ENCODE measurements at regions not wholly inside any gene's neighbourhood (a gene's known extent, or its start where the extent isn't known, plus 50 kb on each side); places are given as distances from the start of the nearest gene placed in this dataset.

DNA sequence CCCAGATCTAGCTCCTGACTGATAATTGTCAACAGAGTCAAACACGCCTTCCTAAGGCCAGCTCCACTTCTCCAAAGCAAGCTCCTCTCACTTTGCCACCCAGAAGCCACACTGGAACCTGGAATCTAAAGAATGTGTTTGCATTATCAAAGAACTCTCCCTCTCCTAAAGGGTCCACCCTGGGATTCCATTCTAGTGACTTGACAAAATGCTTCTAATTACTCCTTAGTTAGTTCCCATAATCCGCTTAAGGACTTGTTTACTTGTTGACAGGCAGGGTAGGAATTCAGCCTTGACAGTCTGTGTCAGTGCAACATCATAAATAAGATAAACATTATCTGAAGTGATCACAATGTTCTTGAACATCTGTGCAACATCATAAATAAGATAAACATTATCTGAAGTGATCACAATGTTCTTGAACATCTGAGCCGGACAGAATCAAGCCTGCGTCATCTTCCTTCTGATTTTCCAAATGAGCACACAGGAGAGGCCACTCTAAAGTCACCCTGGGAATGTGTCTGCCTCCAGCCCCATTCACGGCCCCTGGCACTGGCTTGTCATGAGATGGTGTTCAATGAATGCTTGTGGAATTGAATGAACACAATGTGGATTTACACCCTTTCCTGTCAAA is 512.1 kb downstream of the IRS2 start:
- DNase-seq (ENCODE audit: extremely low spot score in 2 of 2), result no peak
- Histone ChIP-seq H3K4me1 (no peaks in the 10 kb centered on the region), H3K36me3 (no peaks in the 10 kb centered on the region), H3K27me3 (no peaks in the 10 kb centered on the region), H3K4me3 (no peak overlapping the region), H3K9me3 (no peaks in the 10 kb centered on the region), H3K27ac (no peak overlapping the region)
- TF ChIP-seq POLR2AphosphoS5 (IDR thresholded peaks at IDR 0.05; ENCODE audit: insufficient read depth in 1 of 2, low read depth in 1 of 2) (no peak), POLR2A (IDR thresholded peaks at IDR 0.05) (no peak)
- TF ChIP-seq, protein P1, sequence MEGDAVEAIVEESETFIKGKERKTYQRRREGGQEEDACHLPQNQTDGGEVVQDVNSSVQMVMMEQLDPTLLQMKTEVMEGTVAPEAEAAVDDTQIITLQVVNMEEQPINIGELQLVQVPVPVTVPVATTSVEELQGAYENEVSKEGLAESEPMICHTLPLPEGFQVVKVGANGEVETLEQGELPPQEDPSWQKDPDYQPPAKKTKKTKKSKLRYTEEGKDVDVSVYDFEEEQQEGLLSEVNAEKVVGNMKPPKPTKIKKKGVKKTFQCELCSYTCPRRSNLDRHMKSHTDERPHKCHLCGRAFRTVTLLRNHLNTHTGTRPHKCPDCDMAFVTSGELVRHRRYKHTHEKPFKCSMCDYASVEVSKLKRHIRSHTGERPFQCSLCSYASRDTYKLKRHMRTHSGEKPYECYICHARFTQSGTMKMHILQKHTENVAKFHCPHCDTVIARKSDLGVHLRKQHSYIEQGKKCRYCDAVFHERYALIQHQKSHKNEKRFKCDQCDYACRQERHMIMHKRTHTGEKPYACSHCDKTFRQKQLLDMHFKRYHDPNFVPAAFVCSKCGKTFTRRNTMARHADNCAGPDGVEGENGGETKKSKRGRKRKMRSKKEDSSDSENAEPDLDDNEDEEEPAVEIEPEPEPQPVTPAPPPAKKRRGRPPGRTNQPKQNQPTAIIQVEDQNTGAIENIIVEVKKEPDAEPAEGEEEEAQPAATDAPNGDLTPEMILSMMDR (IDR thresholded peaks at IDR 0.05), result no peak
- intact Hi-C loops (cut with DNase I), result no loop called here

DNA sequence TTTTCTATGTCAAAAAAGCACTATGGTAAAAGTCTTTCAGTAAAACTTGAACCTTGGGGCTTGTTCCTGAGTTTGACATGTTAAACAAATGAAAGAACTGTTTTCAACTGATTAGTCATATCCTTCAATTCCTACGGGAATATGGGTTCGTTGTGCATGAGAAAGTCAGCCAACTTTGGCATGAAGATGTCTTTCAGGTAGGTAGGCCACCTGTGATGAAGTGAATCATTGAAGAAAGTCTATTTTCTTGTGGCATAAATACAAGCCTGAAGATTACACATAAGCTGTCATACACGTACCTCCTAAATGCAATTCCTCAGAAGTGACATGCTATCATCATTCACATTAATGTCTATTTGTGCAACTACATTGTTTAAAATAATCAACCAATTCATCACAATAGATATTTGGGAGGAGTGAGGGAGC is 513.0 kb downstream of the IRS2 start:
- TF ChIP-seq POLR2AphosphoS5 (IDR thresholded peaks at IDR 0.05; ENCODE audit: insufficient read depth in 1 of 2, low read depth in 1 of 2) (no peak), POLR2A (IDR thresholded peaks at IDR 0.05) (no peak)
- TF ChIP-seq, protein P1 (IDR thresholded peaks at IDR 0.05), result no peak
- intact Hi-C loops (cut with DNase I), result no loop called here
- H3K27me3 ChIP-seq, result no peaks in the 10 kb centered on the region
- DNase-seq (ENCODE audit: extremely low spot score in 2 of 2), result no peak
- no peaks in the 10 kb centered on the region for H3K36me3 ChIP-seq
- no peak overlapping the region for H3K4me3 ChIP-seq
- H3K27ac ChIP-seq, result no peak overlapping the region
- no peaks in the 10 kb centered on the region for H3K4me1 ChIP-seq
- no peaks in the 10 kb centered on the region for H3K9me3 ChIP-seq

DNA sequence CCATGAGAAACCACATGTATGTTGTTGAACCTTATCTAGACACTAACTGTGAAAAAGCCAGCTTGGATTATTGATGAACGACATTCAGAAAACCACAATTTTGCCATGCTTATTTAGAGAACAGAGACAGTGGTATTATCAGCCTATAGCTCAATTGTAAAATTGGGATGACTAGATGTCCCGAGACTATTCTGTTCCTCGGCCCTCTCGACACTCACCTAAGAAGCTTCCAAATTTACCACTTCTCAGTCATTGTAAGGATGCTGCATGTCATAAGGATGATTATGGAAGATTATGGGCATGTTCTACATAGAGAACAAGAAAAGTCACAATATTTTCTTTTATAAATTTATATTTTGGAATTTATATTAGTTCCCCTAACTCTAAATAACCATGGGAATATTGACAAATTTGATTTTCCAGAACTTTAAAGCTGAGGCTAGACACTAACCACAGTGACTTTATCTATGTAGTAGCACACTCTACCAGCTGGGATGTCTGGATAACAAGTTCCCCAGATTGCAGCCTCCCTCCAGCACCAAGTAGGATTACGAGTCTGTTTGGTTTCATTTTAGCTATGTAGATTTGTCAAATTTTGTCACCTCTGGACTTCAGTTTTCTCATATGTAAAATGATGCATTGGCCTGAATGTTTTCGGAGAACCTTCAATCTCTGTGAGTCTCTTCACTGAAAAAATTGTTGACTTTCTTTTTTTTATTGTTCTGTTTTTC is 513.6 kb downstream of the IRS2 start:
- H3K27ac ChIP-seq, result no peak overlapping the region
- H3K9me3 ChIP-seq, result no peaks in the 10 kb centered on the region
- H3K4me3 ChIP-seq, result no peak overlapping the region
- TF ChIP-seq POLR2A (IDR thresholded peaks at IDR 0.05) (no peak), POLR2AphosphoS5 (IDR thresholded peaks at IDR 0.05; ENCODE audit: insufficient read depth in 1 of 2, low read depth in 1 of 2) (no peak)
- TF ChIP-seq, protein P1 (IDR thresholded peaks at IDR 0.05), result no peak
- H3K27me3 ChIP-seq, result no peaks in the 10 kb centered on the region
- intact Hi-C loops (cut with DNase I), result no loop called here
- DNase-seq (ENCODE audit: extremely low spot score in 2 of 2), result no peak
- H3K36me3 ChIP-seq, result no peaks in the 10 kb centered on the region
- no peaks in the 10 kb centered on the region for H3K4me1 ChIP-seq

DNA sequence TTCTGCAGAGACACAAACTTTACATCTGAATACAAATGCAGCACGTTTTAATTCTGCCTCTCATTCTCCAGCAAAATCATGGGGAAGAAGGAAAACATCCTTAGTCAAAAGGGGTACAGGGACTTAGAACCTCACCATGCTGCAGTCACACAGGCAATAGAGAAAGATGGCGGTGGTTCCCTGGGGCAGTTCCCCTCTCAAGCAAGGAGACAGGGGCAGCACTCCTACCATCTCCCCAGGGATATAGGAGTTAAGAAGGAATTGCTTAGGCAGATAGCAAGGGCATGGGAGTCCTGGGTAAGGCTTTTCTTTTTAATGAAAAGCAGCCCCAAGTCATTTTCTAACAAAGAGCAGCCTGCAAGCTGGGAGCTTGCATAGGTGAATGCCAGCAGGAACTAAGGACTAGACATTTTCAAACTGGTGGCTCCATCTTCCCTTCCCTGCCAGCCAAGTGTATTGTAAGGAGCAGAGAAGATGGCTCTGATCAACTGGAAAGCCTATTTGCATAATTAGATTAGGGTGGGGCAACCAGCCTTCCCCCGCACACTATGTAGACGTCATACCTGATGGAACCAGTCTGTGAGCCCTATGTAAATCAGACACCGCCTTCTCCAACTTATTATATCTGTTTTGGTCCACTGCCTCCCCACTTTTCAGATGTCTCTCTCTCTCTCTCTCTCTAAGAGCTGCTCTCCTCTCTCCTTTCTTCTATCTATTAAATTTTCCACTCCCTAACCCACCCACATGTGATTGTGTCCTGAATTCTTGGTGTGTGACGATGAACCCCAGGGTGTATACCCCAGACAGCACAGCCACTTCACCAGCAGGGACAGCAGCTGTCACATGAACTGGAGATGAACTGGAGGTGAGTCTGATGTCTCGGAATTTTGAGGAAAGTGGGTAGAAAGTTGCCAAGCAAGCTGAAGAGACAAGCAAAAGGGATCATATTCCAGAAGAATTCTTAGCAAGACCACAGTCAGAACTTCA is 514.5 kb downstream of the IRS2 start:
- no peak for DNase-seq (ENCODE audit: extremely low spot score in 2 of 2)
- intact Hi-C loops (cut with DNase I), result no loop called here
- no peak for TF ChIP-seq POLR2A (IDR thresholded peaks at IDR 0.05)
- TF ChIP-seq, protein P1 (IDR thresholded peaks at IDR 0.05), result no peak
- no peak for TF ChIP-seq POLR2AphosphoS5 (IDR thresholded peaks at IDR 0.05; ENCODE audit: insufficient read depth in 1 of 2, low read depth in 1 of 2)

More for the DNA sequence above, 514.5 kb downstream of the IRS2 start:
- H3K4me3 ChIP-seq, result no peak overlapping the region
- no peaks in the 10 kb centered on the region for H3K27me3 ChIP-seq
- H3K36me3 ChIP-seq, result no peaks in the 10 kb centered on the region
- H3K4me1 ChIP-seq, result no peaks in the 10 kb centered on the region
- H3K9me3 ChIP-seq, result no peaks in the 10 kb centered on the region
- H3K27ac ChIP-seq, result no peak overlapping the region

Data from vagina (tissue), 2 donors.